NCI-H1694 (cell line): ENCODE measurements at regions not wholly inside any gene's neighbourhood (a gene's known extent, or its start where the extent isn't known, plus 50 kb on each side); places are given as distances from the start of the nearest gene placed in this dataset.
"Not testable (repeated sequence)": the region's sequence is repeated elsewhere in the genome, so short reads cannot be mapped to it uniquely, and the experiment has no call there.

Experiments used
- DNase-seq: peaks from one replicate; lab custom pipeline; 2025; lab: John Stamatoyannopoulos, UW

DNA sequence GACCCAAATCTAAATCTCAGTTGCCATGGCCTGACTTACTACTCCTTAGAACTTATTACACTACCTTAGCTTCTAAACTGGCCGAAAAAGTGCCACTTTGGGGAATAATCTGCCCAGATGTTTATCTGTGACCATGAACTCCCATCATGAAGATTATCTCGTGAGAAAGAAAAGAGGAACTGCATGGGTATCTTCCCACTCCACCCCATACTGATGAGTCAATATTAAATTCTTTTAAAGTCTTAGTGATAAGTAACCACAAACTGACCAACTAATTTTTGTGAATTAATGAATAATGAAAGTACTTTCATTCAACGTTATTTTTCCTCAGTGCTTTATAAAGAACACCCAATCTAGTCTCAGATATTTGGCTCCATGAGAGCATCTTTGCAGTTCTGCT, 493.5 kb downstream of the EBF1 start:
- DNase-seq = no peak

DNA sequence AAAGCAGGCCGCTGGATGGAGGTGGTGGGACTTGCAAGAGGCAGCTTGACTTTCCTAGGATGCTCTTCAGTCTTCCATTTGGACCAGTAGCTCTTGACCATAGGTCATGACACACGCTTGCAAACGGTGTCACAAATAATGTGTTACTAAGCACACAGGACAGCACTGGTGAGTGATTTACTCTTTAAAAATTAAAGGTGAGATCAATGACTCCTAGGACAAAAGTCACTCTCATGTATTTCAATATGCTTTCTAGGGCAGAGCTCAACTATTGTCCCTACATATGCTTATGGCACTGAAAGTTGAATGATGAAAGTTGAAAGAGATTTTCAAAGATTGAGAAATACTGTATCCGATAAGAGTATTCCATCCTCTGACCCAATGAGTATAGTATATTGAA, 496.7 kb downstream of the EBF1 start:
- no peak for DNase-seq

DNA sequence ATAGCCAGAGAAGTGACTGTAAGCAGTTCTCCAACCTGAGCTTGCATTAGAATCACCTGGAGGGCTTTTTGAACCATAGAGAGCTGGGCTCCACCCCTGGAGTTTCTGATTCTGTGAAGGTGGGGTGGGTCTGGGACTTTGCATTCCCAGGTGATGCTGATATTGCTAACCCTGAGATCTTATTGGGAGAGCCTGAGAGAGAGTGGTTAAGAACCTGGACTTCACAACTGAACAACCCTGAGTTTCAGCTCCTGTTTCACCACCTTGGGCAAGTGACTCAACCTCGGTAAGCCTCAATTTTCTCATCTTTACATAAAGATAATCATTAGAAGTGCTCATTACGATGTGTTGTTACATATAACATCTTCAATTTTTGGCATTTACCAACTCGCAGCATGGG, 498.6 kb downstream of the EBF1 start:
- DNase-seq = no peak

DNA sequence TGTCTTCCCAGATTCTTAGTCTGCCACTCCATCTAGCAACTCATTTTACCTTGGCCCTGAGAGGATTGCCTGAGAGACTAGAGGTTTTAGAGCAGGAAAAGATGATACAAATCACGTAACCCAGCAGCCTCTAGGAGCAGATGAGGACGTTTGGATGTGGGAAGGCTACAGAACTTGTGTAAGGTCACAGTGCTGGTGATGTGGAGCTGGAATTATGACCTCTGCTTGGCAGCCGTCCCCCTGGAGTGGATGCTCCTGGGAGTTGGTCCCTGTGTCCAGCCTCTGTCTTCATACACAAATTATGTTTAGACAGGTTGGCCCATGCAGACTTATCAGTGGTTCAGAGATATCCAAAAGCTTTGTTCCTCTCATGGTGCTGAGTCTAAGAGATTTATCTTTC, 499.0 kb downstream of the EBF1 start:
- DNase-seq = no peak

DNA sequence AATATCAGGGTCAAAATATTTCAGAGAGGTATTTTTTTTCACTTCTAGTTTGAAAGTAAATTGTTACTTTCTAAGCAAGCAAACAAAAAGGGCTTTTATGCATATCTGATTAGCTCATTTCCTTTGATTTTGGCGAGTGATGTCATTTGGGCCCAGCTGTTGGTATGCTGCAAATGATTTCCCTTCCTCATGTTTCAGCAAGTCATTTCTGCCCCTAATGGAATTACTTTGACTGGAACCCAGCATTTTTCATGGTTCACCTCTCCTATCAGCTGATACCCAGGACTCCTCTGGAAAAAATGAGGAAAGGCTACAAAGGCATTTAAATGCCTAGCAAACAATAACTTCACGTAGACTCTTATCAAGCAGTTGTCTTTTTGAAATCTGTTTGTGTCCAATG, 500.6 kb downstream of the EBF1 start:
- peak; percentile 1 for DNase-seq

DNA sequence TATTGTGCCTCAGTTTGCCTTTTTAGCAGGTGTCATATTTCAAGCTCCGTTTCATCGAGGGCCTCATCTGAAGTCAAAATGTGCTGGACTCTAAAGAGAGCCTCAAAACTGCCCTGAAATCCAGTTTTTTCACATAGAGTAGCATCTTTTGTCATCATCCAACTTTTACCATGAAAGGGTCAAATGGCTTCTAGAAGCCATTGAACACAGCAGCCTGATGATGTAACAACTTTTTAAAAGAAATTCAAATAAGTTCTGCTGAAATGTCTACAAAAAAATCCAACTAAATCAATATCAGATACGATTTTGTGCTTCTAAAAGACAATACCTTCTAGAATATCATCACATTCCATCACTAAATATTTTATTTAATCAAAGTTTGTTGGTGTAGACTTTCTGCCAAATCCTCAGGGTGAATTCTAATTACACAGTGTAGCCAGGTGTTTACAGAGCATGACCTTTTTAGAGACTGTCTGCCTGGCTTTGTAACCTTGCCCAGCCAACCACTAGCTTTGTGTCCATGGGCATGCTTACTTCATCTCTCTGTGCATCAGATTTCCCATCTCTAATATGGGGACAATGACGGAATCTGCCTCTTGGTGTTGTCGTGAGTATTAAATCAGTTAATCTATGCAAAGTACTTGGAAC, 505.0 kb downstream of the EBF1 start:
- DNase-seq = no peak

DNA sequence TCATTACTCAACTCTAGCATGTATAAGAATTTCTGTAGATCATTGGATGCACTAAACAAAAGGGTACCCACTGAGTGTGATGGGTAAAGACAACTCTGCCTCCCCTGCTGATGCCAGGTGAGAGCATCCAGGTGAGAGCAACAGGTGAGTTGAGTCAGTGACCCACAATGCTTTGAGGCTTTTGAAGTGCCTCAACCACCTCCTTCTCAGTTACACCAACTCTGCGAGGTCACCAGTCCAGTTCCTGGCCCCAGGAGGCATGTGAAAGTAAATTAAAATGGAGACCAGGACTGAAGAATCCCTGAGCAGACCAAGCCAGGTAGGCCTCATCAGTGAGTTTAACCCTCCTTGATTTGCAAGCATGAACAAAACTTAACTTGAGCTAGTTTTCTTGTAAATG, 505.8 kb downstream of the EBF1 start:
- no peak for DNase-seq

DNA sequence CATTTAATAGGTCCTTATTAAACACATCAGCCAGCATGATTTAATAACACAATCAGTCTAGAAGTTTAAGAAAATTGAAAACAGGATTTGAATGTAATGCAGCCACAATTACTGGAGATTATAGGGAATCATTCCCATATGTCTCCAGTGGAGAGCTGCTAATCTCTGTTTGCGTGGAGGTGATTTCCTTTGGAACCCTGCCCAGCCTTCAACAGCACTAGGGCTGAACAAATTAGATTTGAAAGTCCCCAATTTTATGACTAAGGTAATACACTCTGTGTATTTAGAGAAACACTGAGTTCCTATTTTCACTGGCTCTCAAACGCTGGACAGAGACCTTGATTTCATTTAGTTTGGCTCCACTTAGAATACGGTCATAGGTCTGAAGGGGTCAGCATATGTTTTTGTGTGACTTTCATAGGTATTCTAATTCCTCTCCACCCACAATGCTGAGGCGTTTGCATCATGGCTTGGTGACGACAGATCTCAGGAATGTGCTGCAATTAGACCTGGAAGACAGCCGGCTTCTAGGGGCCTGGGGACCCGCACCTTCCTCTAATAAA, 508.3 kb downstream of the EBF1 start:
- no peak for DNase-seq

DNA sequence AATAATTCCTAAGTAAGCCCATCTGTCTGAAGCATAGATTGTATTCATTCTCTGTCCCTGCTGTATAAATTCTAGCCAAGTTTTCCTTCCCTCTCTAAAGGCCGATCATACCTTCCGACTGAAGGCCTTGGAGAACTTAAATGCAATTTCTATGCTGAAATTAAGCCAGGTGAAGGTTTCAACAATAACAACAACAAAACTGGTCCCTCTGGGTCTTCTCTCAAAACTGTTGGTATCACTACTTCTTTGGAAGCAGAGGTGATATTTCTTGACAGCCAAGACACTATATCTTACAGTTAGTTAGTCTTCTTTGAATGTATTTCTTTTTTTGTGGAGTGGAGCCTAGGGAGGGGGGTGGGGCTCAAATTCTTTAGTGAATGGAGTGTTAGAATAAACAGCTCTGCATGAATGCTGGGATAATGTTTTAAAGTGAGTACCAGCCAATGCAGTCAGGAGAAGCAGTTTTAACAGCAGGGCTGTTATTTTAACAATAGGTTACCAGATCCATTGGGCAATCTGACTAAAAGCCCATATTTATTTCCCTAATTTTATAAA, 508.9 kb downstream of the EBF1 start:
- DNase-seq = no peak

DNA sequence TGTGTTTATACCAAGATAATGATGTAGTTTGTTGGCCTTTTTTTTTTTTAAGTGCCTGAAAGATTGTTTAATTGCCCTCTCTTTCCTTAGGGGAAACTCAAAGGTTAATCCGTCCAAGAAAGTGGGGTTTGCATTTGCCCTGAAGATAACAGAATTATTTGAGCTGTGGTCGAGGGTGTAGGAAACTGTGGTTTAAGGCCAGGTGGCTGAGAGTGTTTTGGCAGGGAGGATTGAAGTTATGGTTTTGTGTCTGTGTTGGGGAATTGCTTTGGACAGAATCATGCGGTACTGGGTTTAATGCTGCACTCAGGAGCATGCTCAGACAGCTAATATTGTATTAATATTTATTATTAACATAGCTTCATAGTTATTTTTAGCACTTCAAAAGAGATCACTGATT, 509.8 kb downstream of the EBF1 start:
- no peak for DNase-seq

DNA sequence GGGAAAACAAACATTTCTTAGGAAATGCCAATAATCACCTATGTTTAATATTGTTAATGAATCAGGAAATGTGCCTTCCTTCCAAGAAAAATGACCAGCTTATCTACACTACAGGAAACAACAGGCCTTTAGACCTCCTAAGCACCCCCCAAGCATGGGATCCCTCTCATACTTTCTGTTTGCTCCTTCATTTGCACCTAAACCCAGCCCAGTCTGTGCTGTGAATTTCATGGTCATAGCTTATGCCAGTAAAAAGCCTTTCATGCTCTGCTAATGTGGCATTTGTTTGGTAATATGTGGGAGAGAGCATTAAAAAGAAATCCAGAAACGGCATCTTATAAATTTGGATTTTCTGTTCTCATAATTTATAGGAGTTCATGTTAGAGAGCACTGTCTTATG, 511.1 kb downstream of the EBF1 start:
- DNase-seq = no peak

DNA sequence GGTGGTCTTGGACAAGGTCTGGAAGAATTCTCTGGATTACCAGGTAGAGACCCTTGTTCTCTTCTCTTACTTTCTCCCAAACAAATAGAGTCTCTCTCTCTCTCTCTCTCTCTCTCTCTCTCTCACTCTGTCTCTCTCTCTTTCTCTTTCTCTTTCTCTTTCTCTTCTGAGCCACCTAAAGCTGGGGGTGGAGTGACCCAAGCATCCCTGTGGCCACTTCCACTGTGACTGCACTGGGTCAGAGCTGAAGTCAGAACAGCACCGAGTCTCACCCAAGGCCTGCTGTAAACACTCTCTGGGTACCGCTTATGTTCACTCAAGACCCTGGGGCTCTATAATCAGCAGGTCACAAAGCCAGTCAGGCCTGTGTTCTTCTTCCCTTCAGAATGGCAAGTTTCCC, 513.7 kb downstream of the EBF1 start:
- no peak for DNase-seq

DNA sequence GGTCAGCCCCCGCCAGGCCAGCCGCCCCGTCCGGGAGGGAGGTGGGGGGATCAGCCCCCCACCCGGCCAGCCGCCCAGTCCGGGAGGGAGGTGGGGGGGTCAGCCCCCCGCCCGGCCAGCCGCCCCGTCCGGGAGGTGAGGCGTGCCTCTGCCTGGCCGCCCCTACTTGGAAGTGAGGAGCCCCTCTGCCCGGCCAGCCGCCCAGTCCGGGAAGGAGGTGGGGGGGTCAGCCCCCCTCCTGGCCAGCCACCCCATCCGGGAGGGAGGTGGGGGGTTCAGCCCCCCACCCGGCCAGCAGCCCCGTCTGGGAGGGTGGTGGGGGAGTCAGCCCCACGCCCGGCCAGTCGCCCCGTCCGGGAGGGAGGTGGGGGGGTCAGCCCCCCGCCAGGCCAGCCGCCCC, 517.0 kb downstream of the EBF1 start:
- not testable (repeated sequence) for DNase-seq

DNA sequence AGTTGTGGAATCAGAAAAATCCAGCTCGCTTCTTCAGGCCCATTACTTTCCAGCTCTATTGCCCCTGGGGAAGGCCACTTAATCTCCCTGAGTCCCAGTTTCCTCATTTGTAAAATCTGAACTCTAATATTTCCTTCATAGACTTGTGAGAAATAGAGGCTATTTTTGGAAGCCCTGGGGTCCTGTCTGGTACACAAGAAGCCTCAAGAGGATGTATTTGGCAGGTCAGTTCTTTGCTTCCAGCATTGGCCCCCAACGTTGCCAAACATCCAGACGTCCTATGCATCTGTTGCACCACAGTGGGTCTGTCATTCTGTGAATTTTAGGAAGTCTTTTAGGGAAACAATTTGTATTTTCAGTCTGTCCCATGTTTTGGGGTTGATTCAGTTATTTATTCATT, 525.9 kb downstream of the EBF1 start:
- no peak for DNase-seq

DNA sequence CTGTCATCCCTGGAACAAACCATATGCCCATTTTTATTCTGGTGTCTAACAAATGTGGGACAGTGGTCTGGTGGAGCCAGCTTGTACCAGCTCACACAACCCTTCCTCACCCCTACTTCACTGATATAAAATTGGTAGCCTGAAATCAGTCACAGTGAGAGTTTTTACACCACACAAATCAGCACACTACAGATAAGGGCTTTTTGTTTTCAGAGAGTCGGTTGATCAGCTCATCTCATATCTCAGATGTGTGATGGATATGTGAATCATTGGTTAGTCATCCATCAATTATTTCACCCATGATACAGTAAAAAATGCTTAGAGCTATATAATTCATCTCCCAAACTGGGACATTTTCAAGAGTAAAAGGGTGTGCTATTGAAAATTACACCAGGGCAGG, 529.2 kb downstream of the EBF1 start:
- no peak for DNase-seq

DNA sequence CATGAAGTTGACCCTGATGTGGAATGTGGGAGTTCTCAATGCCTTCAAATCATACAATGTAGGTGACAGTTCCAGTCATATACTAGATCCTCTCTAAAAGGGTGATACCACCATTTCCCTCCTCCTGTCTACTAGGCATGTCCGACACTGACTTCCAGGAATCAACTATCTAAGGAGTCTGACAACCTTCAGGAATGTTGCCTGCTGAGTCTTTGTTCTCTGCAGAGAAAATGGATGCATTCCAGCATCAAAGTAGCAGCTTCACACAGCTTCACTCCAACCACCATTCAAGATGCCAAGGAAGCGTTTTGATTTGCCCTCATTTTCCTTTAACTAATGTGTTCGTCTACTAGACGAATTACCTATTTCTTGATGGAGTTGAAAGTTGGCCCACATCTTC, 530.2 kb downstream of the EBF1 start:
- DNase-seq = no peak

DNA sequence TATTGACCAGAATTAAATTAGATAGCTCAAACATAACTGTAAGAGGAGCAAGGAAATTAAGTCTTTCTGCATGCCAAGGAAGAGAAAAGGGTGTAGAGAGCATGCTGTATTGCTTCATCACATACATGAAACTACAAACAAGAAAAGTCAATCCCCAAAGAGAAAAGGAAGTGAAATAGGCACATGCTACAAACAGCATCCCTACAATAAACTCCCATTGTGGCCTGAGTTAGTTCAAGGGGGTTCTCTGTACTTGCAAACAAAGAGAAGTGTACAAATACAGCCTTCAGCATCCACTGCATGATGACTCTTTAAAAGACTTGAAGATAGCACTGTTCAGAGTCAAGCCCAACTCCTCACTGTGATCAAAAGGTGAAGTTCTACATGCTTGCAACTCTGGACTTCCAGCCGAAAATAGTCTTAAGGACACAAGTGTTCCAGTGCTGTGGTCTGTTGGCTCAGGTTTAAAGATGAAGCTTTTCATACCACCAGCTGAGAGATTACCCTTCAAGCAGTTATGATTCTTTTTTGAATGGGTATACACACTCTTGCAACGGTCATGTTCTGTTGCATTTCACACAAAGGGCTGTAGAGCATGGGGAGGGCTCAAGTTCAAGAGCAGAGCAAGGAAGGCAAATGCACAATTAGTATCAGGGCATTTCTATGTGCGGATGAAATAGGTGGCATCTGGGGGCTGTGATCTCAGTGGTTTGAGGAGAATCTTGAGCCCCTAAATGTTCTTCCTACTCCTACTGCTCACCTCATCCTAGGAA, 534.5 kb downstream of the EBF1 start:
- no peak for DNase-seq

DNA sequence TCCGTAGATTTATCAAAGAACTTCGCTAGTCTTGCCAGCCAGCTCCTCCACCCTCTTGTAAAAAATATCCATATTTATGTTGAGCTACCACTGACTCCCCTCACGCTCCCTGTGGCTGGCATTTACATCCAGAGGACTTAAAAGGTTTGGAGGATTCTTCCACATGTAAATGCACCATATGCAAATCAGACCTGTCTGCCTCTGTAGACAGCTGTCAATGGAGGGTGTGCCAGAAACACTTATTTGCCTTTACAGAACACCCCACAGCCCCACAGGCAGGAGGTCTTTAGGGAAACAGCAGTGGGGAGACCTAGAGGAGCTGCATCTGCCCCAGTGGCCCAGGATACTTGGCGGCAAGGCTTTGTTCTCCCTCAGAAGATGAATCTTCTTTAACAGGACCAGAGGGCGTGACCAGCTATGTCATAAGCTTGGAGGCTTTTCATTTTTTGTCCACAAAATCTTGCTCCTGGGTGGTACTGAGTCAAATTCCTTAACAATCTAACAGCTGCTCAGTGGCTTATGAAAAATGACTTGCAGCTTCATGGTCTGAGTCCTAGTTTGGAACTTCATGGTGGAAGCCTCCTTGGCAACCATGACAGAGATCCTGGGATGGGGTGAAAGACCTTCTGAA, 535.8 kb downstream of the EBF1 start:
- DNase-seq = no peak

DNA sequence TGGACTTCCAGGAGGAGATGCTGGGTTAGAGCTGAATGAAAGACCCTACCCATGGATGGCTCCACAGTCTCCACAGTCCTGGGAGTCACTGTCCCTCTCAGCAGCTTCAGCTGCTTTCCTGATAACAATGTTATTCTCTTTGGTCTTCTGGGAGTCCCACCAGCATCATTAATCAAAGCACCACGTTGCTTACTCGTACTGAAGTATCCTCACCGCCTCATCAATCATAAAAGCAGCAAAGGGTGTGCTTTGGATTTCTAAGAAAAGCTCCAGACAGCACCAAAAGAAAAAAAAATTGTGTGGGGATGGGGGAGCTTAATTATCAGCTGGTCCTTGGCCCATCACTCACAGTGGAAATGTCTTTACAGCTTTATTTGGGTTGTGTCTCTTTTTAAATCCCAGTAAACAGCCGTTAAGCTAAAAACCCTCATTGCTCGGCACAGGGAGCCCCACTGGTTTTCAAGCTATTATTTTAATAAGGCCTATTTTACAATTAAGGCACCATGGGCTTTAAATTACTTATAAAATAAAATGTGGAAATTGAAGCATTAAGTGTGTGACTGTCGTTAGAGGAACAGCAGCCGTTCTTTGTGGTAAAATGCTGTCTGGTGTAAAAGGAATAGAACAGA, 538.0 kb downstream of the EBF1 start:
- DNase-seq = no peak

DNA sequence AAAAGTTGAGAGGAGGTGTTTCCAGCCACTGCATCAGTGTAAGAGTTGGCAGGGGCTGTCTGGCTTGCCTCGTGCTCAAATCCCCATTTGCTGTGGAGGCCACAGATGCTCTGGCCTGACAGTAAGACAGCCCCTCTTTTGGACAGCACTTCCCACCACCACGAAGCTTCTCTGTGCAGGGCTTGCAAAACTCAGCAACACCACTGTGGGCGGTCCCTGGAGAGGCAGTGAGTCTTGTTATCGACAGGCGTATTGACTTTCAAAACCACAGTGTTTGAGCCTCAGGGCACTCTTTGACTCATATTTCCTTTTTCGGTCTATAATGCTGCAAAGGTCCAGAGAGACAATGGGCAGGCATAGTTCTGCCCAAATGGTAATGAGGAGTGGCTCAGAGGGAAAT, 539.5 kb downstream of the EBF1 start:
- no peak for DNase-seq

DNA sequence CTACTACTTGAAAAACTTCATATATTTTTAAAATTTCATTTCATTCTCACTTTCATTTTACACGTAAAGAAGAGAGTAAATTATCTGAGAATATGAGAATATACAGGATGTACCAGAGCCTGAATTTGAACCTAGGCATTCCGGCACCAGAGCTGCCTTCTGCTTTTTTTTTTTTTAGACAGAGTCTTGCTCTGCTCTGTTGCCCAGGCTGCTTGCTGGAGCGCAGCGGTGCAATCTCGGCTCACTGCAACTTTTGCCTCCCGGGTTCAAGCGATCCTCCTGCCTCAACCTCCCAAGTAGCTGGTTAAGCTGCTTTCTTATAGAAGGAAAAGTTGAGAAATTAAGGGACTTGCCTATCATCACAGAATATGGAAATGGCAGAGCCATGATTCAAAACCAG, 540.1 kb downstream of the EBF1 start:
- no peak for DNase-seq

DNA sequence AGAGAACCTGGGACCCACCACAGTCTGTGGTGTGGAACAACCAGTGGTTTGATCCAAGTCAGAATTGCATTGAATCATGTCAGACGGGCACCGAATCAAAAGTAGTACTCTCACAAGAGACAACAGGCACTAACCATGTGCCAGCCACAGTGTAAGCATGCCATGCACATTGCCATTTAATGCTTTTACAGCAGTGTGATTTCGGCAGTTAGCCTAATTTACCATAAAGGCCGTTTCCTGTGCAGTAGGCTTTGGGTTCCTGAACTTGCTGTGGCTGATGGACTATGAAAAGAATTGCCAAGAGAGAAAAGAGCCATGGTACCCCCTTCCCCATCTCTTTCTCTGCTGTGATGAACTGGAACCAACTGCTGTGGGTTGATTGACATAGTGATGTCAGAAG, 540.6 kb downstream of the EBF1 start:
- no peak for DNase-seq

DNA sequence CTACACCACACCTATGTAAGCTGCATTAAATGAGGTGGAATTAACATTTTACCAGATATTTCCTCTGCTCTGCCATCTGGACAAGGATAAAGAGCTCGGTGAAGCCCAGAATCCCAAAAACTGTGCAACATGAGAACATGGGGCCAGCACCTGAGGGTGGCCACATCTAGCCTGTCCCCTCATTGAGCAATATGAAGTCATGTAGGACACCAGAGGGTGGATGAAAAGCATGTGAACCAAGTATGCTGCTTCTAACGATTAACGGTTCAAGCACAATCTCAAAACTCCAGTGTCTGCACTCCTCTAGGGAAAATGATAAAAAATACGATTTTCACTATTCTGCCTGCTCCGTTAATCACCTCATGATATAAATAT, 545.8 kb downstream of the EBF1 start:
- DNase-seq = no peak
